GM12878 (cell line): ENCODE measurements at regions not wholly inside any gene's neighbourhood (a gene's known extent, or its start where the extent isn't known, plus 50 kb on each side); places are given as distances from the start of the nearest gene placed in this dataset.

Experiments used
- ATAC-seq: fragments of 200-7000 bp; cut with Tn5 transposase; 3 replicates; pipeline ENCODE4 v1.9.1; 2020; ENCODE audit warnings: mild to moderate bottlenecking, moderate library complexity
- BruUV-seq: library from RNA; stranded (reverse); fragments of 400-500 nt; replicated peaks from 2 replicates; lab custom pipeline; 2021; lab: Mats Ljungman, UMichigan
- CTCF ChIA-PET: fragments of 300-600 bp; sonication (Branson Sonifier 250); formaldehyde crosslinking; extraction: SDS; loops from one replicate; lab custom pipeline; 2021; ENCODE audit warnings: inconsistent platforms; lab: Yijun Ruan, JAX
- POLR2A ChIA-PET: fragments of 350-600 bp; formaldehyde crosslinking; extraction: SDS; loops from one replicate; lab custom pipeline; 2021; ENCODE audit warnings: inconsistent platforms; lab: Charles Lee
- RAD21 ChIA-PET: fragments of 300-600 bp; sonication (Branson Sonifier 250); formaldehyde crosslinking; loops from one replicate; lab custom pipeline; 2023; ENCODE audit warnings: antibody characterized with exemption; ENCODE audit not compliant: unreplicated experiment; lab: Charles Lee
- SMC1A ChIA-PET: fragments of 300-600 bp; sonication (Branson Sonifier 250); formaldehyde crosslinking; loops from one replicate; lab custom pipeline; 2023; ENCODE audit not compliant: unreplicated experiment, uncharacterized antibody; lab: Charles Lee
- DNase-seq: peaks from one replicate; pipeline ENCODE4 v3.0.0-alpha.2; 2011; ENCODE audit warnings: low read depth, low spot score
- FAIRE-seq: peaks from 3 replicates; lab custom pipeline; 2011; peaks lifted over from hg19 to GRCh38; lab: Jason Lieb, UNC
- H2AFZ ChIP-seq: 2 replicates; pipeline ENCODE4 v1.6.0; 2011; ENCODE audit warnings: low read depth, low read length, control low read depth; ENCODE audit not compliant: control insufficient read depth
- H3K27ac ChIP-seq: 2 replicates; pipeline ENCODE4 v1.5.1; 2011; ENCODE audit warnings: control low read depth; ENCODE audit not compliant: control insufficient read depth, insufficient read depth
- H3K27me3 ChIP-seq, 2 experiments: replicated peaks in 1 of 2; 2 replicates each; pipeline versions ENCODE4 v1.6.0 to v1.6.1; 2011; ENCODE audit warnings: low read length in 1 of 2; ENCODE audit not compliant: control insufficient read depth in 2 of 2, insufficient read depth in 2 of 2
- H3K36me3 ChIP-seq, 2 experiments: 2 replicates each; pipeline ENCODE4 v1.5.1; 2011; ENCODE audit warnings: low read length in 1 of 2; ENCODE audit not compliant: control insufficient read depth in 2 of 2, insufficient read depth in 2 of 2
- H3K4me1 ChIP-seq: 2 replicates; pipeline ENCODE4 v1.6.1; 2011; ENCODE audit warnings: mild to moderate bottlenecking, low read length, moderate library complexity, mixed read lengths; ENCODE audit not compliant: control insufficient read depth, insufficient read depth
- H3K4me2 ChIP-seq: 2 replicates; pipeline ENCODE4 v1.6.0; 2011; ENCODE audit warnings: control low read depth; ENCODE audit not compliant: control insufficient read depth, insufficient read depth
- H3K4me3 ChIP-seq: fragments of 200-600 bp; sonication (generic); 2 replicates; pipeline ENCODE4 v1.5.1; 2016
- H3K79me2 ChIP-seq: 2 replicates; pipeline ENCODE4 v1.6.0; 2011; ENCODE audit warnings: low read length; ENCODE audit not compliant: control insufficient read depth, insufficient read depth
- H3K9ac ChIP-seq: 2 replicates; pipeline ENCODE4 v1.8.0; 2011; ENCODE audit warnings: low read length, control low read depth, mixed read lengths; ENCODE audit not compliant: control insufficient read depth, insufficient read depth
- H3K9me3 ChIP-seq: replicated peaks from 3 replicates; pipeline ENCODE4 v1.5.1; 2011; ENCODE audit warnings: mild to moderate bottlenecking, low read length; ENCODE audit not compliant: control insufficient read depth, insufficient read depth
- H4K20me1 ChIP-seq: 2 replicates; pipeline ENCODE4 v1.6.0; 2011; ENCODE audit not compliant: control insufficient read depth, insufficient read depth
- ASH2L ChIP-seq: fragments of 300-600, 200-600 bp; sonication (generic); IDR thresholded peaks from 2 replicates; pipeline ENCODE4 v1.6.1; 2017; ENCODE audit warnings: low read depth, mild to moderate bottlenecking, borderline replicate concordance
- ATF7 ChIP-seq: fragments of 450-650 bp; IDR thresholded peaks from 2 replicates; pipeline ENCODE4 v1.6.1; 2016; ENCODE audit warnings: low read depth, mild to moderate bottlenecking
- BMI1 ChIP-seq: fragments of 450-650 bp; IDR thresholded peaks from 2 replicates; pipeline ENCODE4 v1.6.1; 2016; ENCODE audit warnings: mild to moderate bottlenecking, moderate library complexity, borderline replicate concordance
- CBFB ChIP-seq: IDR thresholded peaks from 2 replicates; pipeline ENCODE4 v1.6.1; 2016; ENCODE audit warnings: antibody characterized with exemption, low read depth
- CHD1 ChIP-seq: IDR thresholded peaks from 2 replicates; pipeline ENCODE4 v1.6.1; 2012; ENCODE audit warnings: low read depth, low read length, improper control_type of control experiment
- GATAD2B ChIP-seq: fragments of 450-650 bp; conservative IDR thresholded peaks from 2 replicates; pipeline ENCODE4 v1.6.1; 2017; ENCODE audit warnings: low read depth, mild to moderate bottlenecking, moderate library complexity
- MEF2A ChIP-seq: IDR thresholded peaks from 2 replicates; pipeline ENCODE4 v1.6.1; 2011; ENCODE audit warnings: low read depth, mild to moderate bottlenecking, low read length, moderate library complexity; ENCODE audit not compliant: insufficient read depth
- NFYA ChIP-seq: IDR thresholded peaks from 2 replicates; pipeline ENCODE4 v1.6.1; 2011; ENCODE audit warnings: low read depth, mild to moderate bottlenecking, low read length, improper control_type of control experiment, borderline replicate concordance
- PAX8 ChIP-seq: fragments of 450-650 bp; IDR thresholded peaks from 2 replicates; pipeline ENCODE4 v1.6.1; 2017; ENCODE audit warnings: mild to moderate bottlenecking, moderate library complexity
- TARDBP ChIP-seq: IDR thresholded peaks from 2 replicates; pipeline ENCODE4 v1.6.1; 2016; ENCODE audit warnings: borderline replicate concordance
- TCF7 ChIP-seq: IDR thresholded peaks from 2 replicates; pipeline ENCODE4 v1.6.1; 2014; ENCODE audit warnings: antibody characterized with exemption, borderline replicate concordance
- YY1 ChIP-seq: IDR thresholded peaks from 2 replicates; pipeline ENCODE4 v1.6.1; 2011; ENCODE audit warnings: low read depth, mild to moderate bottlenecking, low read length
- ZBED1 ChIP-seq: IDR thresholded peaks from 2 replicates; pipeline ENCODE4 v1.6.1; 2016; ENCODE audit warnings: borderline replicate concordance
- WGBS: methylation state at CpG from one replicate; pipeline ENCODE4 v1.1.6; 2016; ENCODE audit warnings: low lambda C conversion rate; ENCODE audit not compliant: insufficient replicate concordance, insufficient coverage; ENCODE audit errors: missing lambda C conversion rate; 5-methylcytosine and 5-hydroxymethylcytosine counted together
- in situ Hi-C: fragments of 300-500 bp; cut with MboI; formaldehyde crosslinking; loops from 9 replicates; pipeline ENCODE4 v1.14.3; 2018; ENCODE audit warnings: mixed read lengths
- intact Hi-C: fragments of 100-400 bp; cut with micrococcal nuclease; formaldehyde crosslinking; loops from one replicate; pipeline ENCODE4 v1.14.2; 2022; ENCODE audit not compliant: unreplicated experiment
- TF ChIP-seq, protein P1 (sequence below): IDR thresholded peaks from 2 replicates; pipeline ENCODE4 v1.6.1; 2012; ENCODE audit warnings: improper control_type of control experiment, low read depth, low read length; ENCODE audit not compliant: insufficient replicate concordance
- TF ChIP-seq, protein P2 (sequence below): fragments of 450-650 bp; IDR thresholded peaks from 2 replicates; pipeline ENCODE4 v1.6.1; 2017; ENCODE audit warnings: mild to moderate bottlenecking
- TF ChIP-seq, protein P3 (sequence below): fragments of 450-650 bp; IDR thresholded peaks from 2 replicates; pipeline ENCODE4 v1.6.1; 2018; ENCODE audit warnings: borderline replicate concordance, mild to moderate bottlenecking; ENCODE audit not compliant: partially characterized antibody

DNA sequence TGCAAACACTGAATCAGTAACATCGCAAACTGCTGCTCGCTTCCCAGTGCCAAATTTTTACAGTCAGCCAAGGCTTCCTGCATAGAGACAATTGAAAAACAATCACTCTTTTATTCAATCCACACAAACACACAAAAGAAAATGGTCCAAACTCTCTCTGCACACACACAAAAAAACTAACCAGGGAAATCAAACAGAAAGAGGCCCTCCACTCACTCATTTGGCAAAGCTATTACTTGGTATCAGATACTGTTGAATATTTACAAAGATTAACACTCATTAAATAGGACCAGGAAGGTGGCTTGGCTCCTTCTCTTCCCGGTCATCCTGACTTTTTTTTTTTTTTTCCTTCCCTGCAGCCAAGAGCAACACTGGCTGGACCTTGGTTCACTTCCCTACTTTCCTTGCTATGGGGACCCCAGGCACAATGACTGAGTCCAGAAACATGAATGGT lies 62.4 kb upstream of the SPATA12 start:
- RAD21 ChIA-PET, result interaction anchor here (1.1 to 3.1 kb wide), 4 partner anchors 48 to 219 kb away, joined by 3 to 10 read pairs (median 4); no protein-coding TSS in a partner anchor
- H3K27ac ChIP-seq, result no peak overlapping the region
- CTCF ChIA-PET, result interaction anchor here (1.0 to 6.6 kb wide), 6 partner anchors 9 to 199 kb away, joined by 4 to 60 read pairs (median 12); no protein-coding TSS in a partner anchor
- DNase-seq, result no peak
- H2AFZ ChIP-seq, result no peak overlapping the region
- no peak for ATAC-seq
- 70% methylated on average over 3 of the region's 3 CpGs for WGBS
- H3K36me3 ChIP-seq, result no peaks in the 10 kb centered on the region
- BruUV-seq, result no TSS peak
- no peak overlapping the region for H3K4me3 ChIP-seq
- H3K4me2 ChIP-seq, result no peak overlapping the region
- no peak for FAIRE-seq
- no peak overlapping the region for H3K9ac ChIP-seq
- H3K4me1 ChIP-seq, result no peaks in the 10 kb centered on the region; the same call in 1 of the 2 replicates
- H3K79me2 ChIP-seq, result no peaks in the 10 kb centered on the region
- in situ Hi-C loops (no loop called here), intact Hi-C loops (loop anchor here (5.0 to 10.0 kb wide), 2 partner anchors 79 to 167 kb away; partner anchors contain the start of gene IL17RD)
- no peaks in the 10 kb centered on the region for H3K27me3 ChIP-seq
- H3K9me3 ChIP-seq, result no peaks in the 10 kb centered on the region
- SMC1A ChIA-PET, result interaction anchor here (1.5 to 2.5 kb wide), 5 partner anchors 10 to 96 kb away, joined by 3 to 7 read pairs (median 5); no protein-coding TSS in a partner anchor
- no peaks in the 10 kb centered on the region for H4K20me1 ChIP-seq
- POLR2A ChIA-PET, result no interaction called here
- TF ChIP-seq, protein P1, sequence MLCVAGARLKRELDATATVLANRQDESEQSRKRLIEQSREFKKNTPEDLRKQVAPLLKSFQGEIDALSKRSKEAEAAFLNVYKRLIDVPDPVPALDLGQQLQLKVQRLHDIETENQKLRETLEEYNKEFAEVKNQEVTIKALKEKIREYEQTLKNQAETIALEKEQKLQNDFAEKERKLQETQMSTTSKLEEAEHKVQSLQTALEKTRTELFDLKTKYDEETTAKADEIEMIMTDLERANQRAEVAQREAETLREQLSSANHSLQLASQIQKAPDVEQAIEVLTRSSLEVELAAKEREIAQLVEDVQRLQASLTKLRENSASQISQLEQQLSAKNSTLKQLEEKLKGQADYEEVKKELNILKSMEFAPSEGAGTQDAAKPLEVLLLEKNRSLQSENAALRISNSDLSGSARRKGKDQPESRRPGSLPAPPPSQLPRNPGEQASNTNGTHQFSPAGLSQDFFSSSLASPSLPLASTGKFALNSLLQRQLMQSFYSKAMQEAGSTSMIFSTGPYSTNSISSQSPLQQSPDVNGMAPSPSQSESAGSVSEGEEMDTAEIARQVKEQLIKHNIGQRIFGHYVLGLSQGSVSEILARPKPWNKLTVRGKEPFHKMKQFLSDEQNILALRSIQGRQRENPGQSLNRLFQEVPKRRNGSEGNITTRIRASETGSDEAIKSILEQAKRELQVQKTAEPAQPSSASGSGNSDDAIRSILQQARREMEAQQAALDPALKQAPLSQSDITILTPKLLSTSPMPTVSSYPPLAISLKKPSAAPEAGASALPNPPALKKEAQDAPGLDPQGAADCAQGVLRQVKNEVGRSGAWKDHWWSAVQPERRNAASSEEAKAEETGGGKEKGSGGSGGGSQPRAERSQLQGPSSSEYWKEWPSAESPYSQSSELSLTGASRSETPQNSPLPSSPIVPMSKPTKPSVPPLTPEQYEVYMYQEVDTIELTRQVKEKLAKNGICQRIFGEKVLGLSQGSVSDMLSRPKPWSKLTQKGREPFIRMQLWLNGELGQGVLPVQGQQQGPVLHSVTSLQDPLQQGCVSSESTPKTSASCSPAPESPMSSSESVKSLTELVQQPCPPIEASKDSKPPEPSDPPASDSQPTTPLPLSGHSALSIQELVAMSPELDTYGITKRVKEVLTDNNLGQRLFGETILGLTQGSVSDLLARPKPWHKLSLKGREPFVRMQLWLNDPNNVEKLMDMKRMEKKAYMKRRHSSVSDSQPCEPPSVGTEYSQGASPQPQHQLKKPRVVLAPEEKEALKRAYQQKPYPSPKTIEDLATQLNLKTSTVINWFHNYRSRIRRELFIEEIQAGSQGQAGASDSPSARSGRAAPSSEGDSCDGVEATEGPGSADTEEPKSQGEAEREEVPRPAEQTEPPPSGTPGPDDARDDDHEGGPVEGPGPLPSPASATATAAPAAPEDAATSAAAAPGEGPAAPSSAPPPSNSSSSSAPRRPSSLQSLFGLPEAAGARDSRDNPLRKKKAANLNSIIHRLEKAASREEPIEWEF, result no peak
- no peak for TF ChIP-seq TCF7
- TF ChIP-seq ASH2L, result no peak
- no peak for TF ChIP-seq BMI1
- no peak for TF ChIP-seq TARDBP
- no peak for TF ChIP-seq NFYA
- TF ChIP-seq MEF2A, result no peak
- no peak for TF ChIP-seq PAX8
- no peak for TF ChIP-seq CHD1
- TF ChIP-seq GATAD2B, result no peak
- TF ChIP-seq, protein P2, sequence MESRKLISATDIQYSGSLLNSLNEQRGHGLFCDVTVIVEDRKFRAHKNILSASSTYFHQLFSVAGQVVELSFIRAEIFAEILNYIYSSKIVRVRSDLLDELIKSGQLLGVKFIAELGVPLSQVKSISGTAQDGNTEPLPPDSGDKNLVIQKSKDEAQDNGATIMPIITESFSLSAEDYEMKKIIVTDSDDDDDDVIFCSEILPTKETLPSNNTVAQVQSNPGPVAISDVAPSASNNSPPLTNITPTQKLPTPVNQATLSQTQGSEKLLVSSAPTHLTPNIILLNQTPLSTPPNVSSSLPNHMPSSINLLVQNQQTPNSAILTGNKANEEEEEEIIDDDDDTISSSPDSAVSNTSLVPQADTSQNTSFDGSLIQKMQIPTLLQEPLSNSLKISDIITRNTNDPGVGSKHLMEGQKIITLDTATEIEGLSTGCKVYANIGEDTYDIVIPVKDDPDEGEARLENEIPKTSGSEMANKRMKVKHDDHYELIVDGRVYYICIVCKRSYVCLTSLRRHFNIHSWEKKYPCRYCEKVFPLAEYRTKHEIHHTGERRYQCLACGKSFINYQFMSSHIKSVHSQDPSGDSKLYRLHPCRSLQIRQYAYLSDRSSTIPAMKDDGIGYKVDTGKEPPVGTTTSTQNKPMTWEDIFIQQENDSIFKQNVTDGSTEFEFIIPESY, result no peak
- TF ChIP-seq YY1, result no peak
- no peak for TF ChIP-seq ZBED1
- no peak for TF ChIP-seq ATF7
- TF ChIP-seq CBFB, result no peak
- TF ChIP-seq, protein P3, sequence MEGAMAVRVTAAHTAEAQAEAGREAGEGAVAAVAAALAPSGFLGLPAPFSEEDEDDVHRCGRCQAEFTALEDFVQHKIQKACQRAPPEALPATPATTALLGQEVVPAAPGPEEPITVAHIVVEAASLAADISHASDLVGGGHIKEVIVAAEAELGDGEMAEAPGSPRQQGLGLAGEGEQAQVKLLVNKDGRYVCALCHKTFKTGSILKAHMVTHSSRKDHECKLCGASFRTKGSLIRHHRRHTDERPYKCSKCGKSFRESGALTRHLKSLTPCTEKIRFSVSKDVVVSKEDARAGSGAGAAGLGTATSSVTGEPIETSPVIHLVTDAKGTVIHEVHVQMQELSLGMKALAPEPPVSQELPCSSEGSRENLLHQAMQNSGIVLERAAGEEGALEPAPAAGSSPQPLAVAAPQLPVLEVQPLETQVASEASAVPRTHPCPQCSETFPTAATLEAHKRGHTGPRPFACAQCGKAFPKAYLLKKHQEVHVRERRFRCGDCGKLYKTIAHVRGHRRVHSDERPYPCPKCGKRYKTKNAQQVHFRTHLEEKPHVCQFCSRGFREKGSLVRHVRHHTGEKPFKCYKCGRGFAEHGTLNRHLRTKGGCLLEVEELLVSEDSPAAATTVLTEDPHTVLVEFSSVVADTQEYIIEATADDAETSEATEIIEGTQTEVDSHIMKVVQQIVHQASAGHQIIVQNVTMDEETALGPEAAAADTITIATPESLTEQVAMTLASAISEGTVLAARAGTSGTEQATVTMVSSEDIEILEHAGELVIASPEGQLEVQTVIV, result no peak
